ENCODE measurements at regions not wholly inside any gene's neighbourhood (a gene's known extent, or its start where the extent isn't known, plus 50 kb on each side); places are given as distances from the start of the nearest gene placed in this dataset.

DNA sequence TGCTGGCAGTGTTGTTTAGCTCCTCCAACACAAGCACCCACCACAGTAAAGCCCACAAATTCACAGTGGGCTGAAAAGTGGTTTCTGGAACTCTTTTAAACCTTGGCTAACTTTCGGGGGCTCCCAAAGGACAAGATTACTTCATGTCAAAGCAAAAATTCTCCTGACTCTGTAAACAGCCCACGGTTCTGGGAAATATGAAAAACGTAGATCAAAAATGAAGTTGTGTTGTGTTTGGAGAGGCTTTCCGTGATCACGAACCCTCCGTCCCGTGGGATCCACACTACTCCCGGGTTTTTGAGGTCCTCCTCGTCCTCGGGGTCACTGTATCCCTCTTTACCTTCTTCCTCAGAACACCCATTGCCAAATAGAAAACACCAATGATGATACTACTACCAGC is 159.0 kb upstream of the RUNX1 start:
- no peaks in the 10 kb centered on the region for H3K4me1 Mint-ChIP-seq (ENCODE audit: low read depth, unreplicated experiment)
- no peak for DNase-seq
- no peak overlapping the region for H3K27ac Mint-ChIP-seq (ENCODE audit: unreplicated experiment)
- peaks cover 4% of the 10 kb centered on the region for H3K36me3 Mint-ChIP-seq (ENCODE audit: unreplicated experiment)
- no peak for TF ChIP-seq CTCF (IDR thresholded peaks at IDR 0.05; ENCODE audit: partially characterized antibody, unreplicated experiment)
- H3K27me3 Mint-ChIP-seq (ENCODE audit: unreplicated experiment), result peaks cover 3% of the 10 kb centered on the region
- no peaks in the 10 kb centered on the region for H3K9me3 Mint-ChIP-seq (ENCODE audit: unreplicated experiment)
- H3K4me3 Mint-ChIP-seq (ENCODE audit: unreplicated experiment), result no peak overlapping the region

- H3K4me1 Mint-ChIP-seq (ENCODE audit: low read depth, unreplicated experiment), result no peaks in the 10 kb centered on the region
- H3K4me3 Mint-ChIP-seq (ENCODE audit: unreplicated experiment), result no peak overlapping the region
- H3K27me3 Mint-ChIP-seq (ENCODE audit: unreplicated experiment), result peaks cover 3% of the 10 kb centered on the region
- peaks cover 4% of the 10 kb centered on the region for H3K36me3 Mint-ChIP-seq (ENCODE audit: unreplicated experiment)
- no peak for DNase-seq
- no peak overlapping the region for H3K27ac Mint-ChIP-seq (ENCODE audit: unreplicated experiment)
- no peaks in the 10 kb centered on the region for H3K9me3 Mint-ChIP-seq (ENCODE audit: unreplicated experiment)
- no peak for TF ChIP-seq CTCF (IDR thresholded peaks at IDR 0.05; ENCODE audit: partially characterized antibody, unreplicated experiment)
Measured at GRCh38 chr21:35207322-35207721, 158.2 kb upstream of the RUNX1 start.

DNA sequence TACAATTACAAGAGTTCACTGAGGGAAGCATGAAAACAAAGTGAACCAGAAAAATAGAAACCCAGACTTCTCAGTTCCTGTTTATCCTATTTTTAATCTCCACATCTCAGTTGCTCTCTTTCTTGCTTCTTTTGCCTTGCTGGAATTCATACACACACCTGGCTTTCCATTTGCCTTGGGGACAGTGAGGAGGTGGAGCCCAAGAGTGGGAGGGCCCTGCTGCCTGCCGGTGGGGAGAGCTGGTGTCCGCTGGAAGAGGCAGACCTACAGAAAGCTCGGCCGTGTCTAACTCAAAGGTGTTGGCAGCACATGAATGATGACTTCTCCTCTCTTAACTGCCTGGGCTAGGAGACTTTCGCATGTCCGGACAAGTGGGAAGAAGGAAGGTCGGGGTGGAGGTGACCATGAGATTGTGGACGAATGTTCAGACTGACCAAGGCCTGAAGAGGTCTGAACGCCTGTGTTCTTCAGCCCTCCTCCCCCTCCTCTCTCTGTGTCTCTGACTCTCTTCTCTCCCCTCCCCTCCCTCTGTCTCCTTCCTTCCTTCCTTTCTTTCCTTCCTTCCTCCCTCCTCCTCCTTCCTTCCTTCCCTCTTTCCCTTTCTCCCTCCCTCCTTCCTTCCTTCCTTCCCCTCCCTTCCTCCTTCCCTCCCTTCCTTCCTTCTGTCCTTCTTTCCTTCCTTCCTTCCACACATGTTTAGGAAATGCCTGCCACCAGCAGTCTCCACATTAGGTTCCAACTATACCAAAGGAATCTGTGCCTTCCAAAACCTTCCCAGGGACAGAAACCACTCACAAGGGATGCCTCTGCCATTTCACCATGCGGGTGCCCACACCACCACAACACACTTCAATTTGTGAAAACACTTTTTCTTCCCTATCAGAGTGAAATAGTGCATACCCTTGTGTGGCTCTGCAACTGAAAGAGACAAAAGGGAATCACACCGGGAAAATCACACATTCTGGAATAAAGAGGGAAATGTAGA is 157.3 kb upstream of the RUNX1 start:
- no peak for DNase-seq
- Mint-ChIP-seq H3K27me3 (ENCODE audit: unreplicated experiment) (peaks cover 3% of the 10 kb centered on the region), H3K4me3 (ENCODE audit: unreplicated experiment) (no peak overlapping the region), H3K4me1 (ENCODE audit: low read depth, unreplicated experiment) (no peaks in the 10 kb centered on the region), H3K9me3 (ENCODE audit: unreplicated experiment) (no peaks in the 10 kb centered on the region), H3K36me3 (ENCODE audit: unreplicated experiment) (peaks cover 4% of the 10 kb centered on the region), H3K27ac (ENCODE audit: unreplicated experiment) (no peak overlapping the region)
- no peak for TF ChIP-seq CTCF (IDR thresholded peaks at IDR 0.05; ENCODE audit: partially characterized antibody, unreplicated experiment)

DNA sequence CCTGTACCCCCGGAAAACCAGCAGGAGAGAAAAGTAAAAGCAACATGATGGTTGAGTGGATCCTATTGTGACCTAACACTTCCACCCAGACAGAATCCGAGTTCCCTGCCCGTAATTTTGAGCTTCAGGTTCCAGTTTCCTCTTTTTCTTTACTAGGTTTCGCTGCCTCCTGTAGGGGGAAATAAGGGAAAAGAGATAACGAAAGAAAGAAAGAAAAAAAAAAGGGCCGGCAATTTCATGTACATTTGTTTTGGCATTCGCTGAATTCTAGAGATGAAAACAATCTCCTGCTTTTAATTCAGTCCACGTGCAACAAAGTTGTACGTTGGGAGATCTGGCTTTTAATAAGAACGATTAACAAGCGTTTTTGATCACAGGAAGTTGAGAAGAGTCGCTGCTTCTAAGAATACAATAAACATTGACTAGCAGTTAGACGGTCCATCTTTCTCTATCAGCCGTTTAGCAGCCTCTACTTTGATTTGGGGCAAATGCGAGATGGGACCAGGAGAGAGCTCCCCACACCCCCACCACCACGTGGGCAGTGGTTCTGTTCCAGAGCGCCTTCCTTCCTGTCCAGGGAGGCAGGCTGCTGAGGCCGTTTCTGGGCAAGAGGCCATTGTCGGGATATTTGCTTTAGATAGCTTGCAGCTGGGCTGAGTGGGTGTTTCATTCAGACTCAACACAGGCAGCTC is 155.9 kb upstream of the RUNX1 start:
- no peaks in the 10 kb centered on the region for H3K4me1 Mint-ChIP-seq (ENCODE audit: low read depth, unreplicated experiment)
- H3K27ac Mint-ChIP-seq (ENCODE audit: unreplicated experiment), result no peak overlapping the region

More for the DNA sequence above, 155.9 kb upstream of the RUNX1 start:
- Mint-ChIP-seq H3K36me3 (ENCODE audit: unreplicated experiment) (no peaks in the 10 kb centered on the region), H3K4me3 (ENCODE audit: unreplicated experiment) (no peak overlapping the region), H3K27me3 (ENCODE audit: unreplicated experiment) (peaks cover 3% of the 10 kb centered on the region), H3K9me3 (ENCODE audit: unreplicated experiment) (no peaks in the 10 kb centered on the region)
- no peak for DNase-seq
- no peak for TF ChIP-seq CTCF (IDR thresholded peaks at IDR 0.05; ENCODE audit: partially characterized antibody, unreplicated experiment)
